RWPE2 (cell line): ENCODE measurements at regions not wholly inside any gene's neighbourhood (a gene's known extent, or its start where the extent isn't known, plus 50 kb on each side); places are given as distances from the start of the nearest gene placed in this dataset.

Source experiments
- ATAC-seq: fragments of 200-7000 bp; cut with Tn5 transposase; 3 replicates; pipeline ENCODE4 v1.9.1; 2021; ENCODE audit warnings: low read depth
- DNase-seq: peaks from one replicate; pipeline ENCODE4 v3.0.0-alpha.2; 2020; ENCODE audit warnings: low spot score
- H3K27ac ChIP-seq: fragments of 450-650 bp; 2 replicates; pipeline ENCODE4 v1.5.1; 2017; ENCODE audit warnings: mild to moderate bottlenecking; ENCODE audit not compliant: poor library complexity, severe bottlenecking
- H3K27me3 ChIP-seq: fragments of 250-450 bp; sonication (Bioruptor Pico); 2 replicates; pipeline ENCODE4 v1.5.1; 2021; ENCODE audit warnings: mild to moderate bottlenecking, moderate library complexity; ENCODE audit not compliant: insufficient read depth, poor library complexity, severe bottlenecking
- H3K36me3 ChIP-seq: fragments of 250-450 bp; sonication (Bioruptor Pico); 2 replicates; pipeline ENCODE4 v1.5.1; 2020; ENCODE audit warnings: low read depth, mild to moderate bottlenecking, moderate library complexity
- H3K4me1 ChIP-seq: fragments of 250-450 bp; sonication (Bioruptor Pico); 2 replicates; pipeline ENCODE4 v1.5.1; 2021; ENCODE audit warnings: mild to moderate bottlenecking, moderate library complexity; ENCODE audit not compliant: insufficient read depth, poor library complexity, severe bottlenecking
- H3K4me3 ChIP-seq: fragments of 250-450 bp; sonication (Bioruptor Pico); 2 replicates; pipeline ENCODE4 v1.5.1; 2021; ENCODE audit warnings: mild to moderate bottlenecking, moderate library complexity; ENCODE audit not compliant: severe bottlenecking
- H3K9me3 ChIP-seq: fragments of 250-450 bp; sonication (Bioruptor Pico); 2 replicates; pipeline ENCODE4 v1.5.1; 2021; ENCODE audit warnings: mild to moderate bottlenecking, moderate library complexity; ENCODE audit not compliant: severe bottlenecking
- TF ChIP-seq, protein P1 (sequence below): fragments of 450-650 bp; IDR thresholded peaks from one replicate; pipeline ENCODE4 v1.5.1; 2017; ENCODE audit warnings: mild to moderate bottlenecking, moderate library complexity; ENCODE audit not compliant: poor library complexity, severe bottlenecking

DNA sequence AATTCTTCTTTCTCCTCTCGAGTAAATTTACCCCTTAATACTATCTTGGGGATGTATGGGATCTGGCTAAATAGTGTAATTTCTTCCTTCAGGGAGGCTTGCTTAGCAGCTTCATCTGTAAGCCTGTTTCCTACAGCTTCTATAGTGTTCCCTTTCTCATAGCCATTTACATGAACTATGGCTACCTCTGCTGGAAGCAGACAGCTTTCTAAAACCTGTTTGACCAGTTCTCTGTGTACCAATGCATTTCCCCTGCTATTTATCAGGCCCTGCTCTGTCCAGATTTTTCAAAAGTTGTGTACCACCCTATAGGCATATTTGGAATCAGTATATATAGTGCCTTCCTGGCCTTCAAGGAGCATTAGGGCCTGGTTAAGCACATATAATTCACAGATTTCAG is 113.6 kb upstream of the PCDH9 start:
- H3K27ac ChIP-seq = no peak overlapping the region
- DNase-seq (no peak), ATAC-seq (peak; percentile 68)
- no peaks in the 10 kb centered on the region for H3K27me3 ChIP-seq
- no peaks in the 10 kb centered on the region for H3K36me3 ChIP-seq
- no peaks in the 10 kb centered on the region for H3K4me1 ChIP-seq
- no peak overlapping the region for H3K4me3 ChIP-seq
- H3K9me3 ChIP-seq = peaks cover 1% of the 10 kb centered on the region
- TF ChIP-seq, protein P1, sequence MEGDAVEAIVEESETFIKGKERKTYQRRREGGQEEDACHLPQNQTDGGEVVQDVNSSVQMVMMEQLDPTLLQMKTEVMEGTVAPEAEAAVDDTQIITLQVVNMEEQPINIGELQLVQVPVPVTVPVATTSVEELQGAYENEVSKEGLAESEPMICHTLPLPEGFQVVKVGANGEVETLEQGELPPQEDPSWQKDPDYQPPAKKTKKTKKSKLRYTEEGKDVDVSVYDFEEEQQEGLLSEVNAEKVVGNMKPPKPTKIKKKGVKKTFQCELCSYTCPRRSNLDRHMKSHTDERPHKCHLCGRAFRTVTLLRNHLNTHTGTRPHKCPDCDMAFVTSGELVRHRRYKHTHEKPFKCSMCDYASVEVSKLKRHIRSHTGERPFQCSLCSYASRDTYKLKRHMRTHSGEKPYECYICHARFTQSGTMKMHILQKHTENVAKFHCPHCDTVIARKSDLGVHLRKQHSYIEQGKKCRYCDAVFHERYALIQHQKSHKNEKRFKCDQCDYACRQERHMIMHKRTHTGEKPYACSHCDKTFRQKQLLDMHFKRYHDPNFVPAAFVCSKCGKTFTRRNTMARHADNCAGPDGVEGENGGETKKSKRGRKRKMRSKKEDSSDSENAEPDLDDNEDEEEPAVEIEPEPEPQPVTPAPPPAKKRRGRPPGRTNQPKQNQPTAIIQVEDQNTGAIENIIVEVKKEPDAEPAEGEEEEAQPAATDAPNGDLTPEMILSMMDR = peak; percentile 15

DNA sequence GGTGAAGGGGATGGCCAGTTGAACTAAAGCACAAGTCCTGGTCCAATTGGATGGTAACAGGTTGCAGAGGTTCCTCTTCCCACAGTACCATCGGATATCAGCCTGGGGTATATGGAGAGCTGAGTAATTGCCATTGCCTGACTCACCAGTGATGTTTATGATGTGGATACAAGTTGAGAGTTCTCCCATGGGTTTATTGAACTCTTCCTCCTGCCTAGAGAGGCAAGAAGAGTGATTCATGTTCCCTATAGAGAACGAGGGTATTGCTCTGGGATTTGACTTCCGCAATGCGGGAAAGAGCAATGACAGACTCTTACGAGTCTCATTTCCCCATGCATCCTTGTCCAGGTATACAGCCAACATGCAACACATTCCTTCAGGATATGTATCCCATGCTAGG is 111.3 kb upstream of the PCDH9 start:
- Histone ChIP-seq H3K4me1 (no peaks in the 10 kb centered on the region), H3K4me3 (no peak overlapping the region), H3K27ac (no peak overlapping the region), H3K9me3 (peaks cover 1% of the 10 kb centered on the region), H3K27me3 (no peaks in the 10 kb centered on the region), H3K36me3 (no peaks in the 10 kb centered on the region)
- ATAC-seq = no peak
- no peak for DNase-seq
- TF ChIP-seq, protein P1 = no peak

DNA sequence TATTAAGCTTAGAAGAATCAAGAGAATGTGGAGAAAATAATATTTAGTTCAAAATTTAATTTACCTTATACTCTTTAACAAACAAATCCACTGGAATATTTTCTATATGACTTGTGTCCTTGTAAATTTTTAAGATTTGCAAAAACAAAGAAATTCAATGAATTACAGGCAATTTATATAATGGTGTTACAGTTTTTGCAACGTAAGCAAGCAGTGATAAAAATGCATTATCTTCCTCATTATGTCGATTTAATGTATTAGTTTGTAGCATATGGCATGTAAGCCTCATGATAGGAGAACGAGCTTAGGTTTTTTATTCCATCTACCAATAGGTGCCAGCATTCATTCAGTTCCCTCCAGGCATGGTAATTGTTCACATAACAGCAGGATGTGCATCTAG is 100.0 kb upstream of the PCDH9 start:
- TF ChIP-seq, protein P1 = no peak
- no peak for ATAC-seq
- no peaks in the 10 kb centered on the region for H3K4me1 ChIP-seq

DNA sequence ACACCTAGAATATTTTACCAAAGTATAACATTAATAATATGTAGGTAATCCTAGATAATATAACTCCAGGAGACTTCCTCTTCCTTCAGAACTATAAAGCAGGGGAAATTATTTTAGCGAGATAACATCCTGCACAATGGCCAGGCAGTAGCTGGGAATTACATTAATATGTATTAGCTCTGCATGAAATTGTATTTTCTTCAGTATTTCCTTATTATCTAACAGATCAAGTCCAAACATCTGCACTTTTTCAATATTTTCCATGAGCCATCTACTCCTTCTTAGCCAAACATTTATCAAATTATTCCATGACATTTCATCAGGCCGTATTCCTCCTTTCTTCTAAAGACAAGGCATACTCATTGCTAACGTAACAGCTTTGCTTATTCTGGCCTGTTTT is 98.8 kb upstream of the PCDH9 start:
- H3K4me3 ChIP-seq = no peak overlapping the region
- no peaks in the 10 kb centered on the region for H3K36me3 ChIP-seq
- DNase-seq (no peak), ATAC-seq (no peak)
- TF ChIP-seq, protein P1 = no peak
- H3K27ac ChIP-seq = no peak overlapping the region
- H3K27me3 ChIP-seq = no peaks in the 10 kb centered on the region
- H3K4me1 ChIP-seq = no peaks in the 10 kb centered on the region
- no peaks in the 10 kb centered on the region for H3K9me3 ChIP-seq

More for the DNA sequence above, 100.0 kb upstream of the PCDH9 start:
- DNase-seq = no peak
- H3K9me3 ChIP-seq = no peaks in the 10 kb centered on the region
- no peak overlapping the region for H3K27ac ChIP-seq
- no peaks in the 10 kb centered on the region for H3K36me3 ChIP-seq
- H3K27me3 ChIP-seq = no peaks in the 10 kb centered on the region
- H3K4me3 ChIP-seq = no peak overlapping the region

DNA sequence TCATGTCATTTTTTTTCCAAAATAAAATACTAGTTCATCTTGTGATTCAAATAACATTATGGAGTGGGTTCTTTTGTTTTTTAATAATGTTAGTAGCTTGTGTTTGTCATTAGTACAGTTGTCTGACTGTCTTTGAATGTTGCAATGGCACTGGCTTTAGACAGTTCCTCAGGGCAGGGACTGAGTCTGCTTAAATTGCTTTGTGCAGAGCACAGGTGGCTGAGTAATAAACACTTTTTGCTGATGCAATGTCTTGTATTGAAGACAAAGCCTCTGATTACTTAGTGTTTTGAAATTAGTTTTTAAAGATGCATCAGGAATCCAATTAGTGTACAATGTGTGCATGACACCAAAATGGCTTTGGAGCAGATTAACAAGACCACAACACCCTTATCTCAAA is 88.7 kb upstream of the PCDH9 start:
- ATAC-seq (no peak), DNase-seq (no peak)
- H3K9me3 ChIP-seq = no peaks in the 10 kb centered on the region
- TF ChIP-seq, protein P1 = no peak
- H3K27me3 ChIP-seq = no peaks in the 10 kb centered on the region
- H3K27ac ChIP-seq = no peak overlapping the region
- no peaks in the 10 kb centered on the region for H3K4me1 ChIP-seq
- no peak overlapping the region for H3K4me3 ChIP-seq
- H3K36me3 ChIP-seq = no peaks in the 10 kb centered on the region
